Prostate gland (tissue), 2 donors: ENCODE measurements at regions not wholly inside any gene's neighbourhood (a gene's known extent, or its start where the extent isn't known, plus 50 kb on each side); places are given as distances from the start of the nearest gene placed in this dataset.

ENCODE experiments used
- CTCF ChIP-seq, 4 experiments: fragments of 200-600 bp in 2 of 4; fragments of 450-650 bp in 2 of 4; sonication (generic) in 2 of 4; IDR thresholded peaks; 1 replicate in 3 of 4; 2 replicates in 1 of 4; pipeline ENCODE4 v1.5.1; 2016 to 2019; ENCODE audit warnings: antibody characterized with exemption in 4 of 4, mild to moderate bottlenecking in 2 of 4, moderate library complexity in 2 of 4
- POLR2A ChIP-seq: fragments of 450-650 bp; IDR thresholded peaks from one replicate; pipeline ENCODE4 v1.6.1; 2016; ENCODE audit warnings: antibody characterized with exemption, mild to moderate bottlenecking
- POLR2AphosphoS5 ChIP-seq: sonication (generic); formaldehyde crosslinking; IDR thresholded peaks from one replicate; pipeline ENCODE4 v1.6.1; 2017; ENCODE audit warnings: antibody characterized with exemption

DNA sequence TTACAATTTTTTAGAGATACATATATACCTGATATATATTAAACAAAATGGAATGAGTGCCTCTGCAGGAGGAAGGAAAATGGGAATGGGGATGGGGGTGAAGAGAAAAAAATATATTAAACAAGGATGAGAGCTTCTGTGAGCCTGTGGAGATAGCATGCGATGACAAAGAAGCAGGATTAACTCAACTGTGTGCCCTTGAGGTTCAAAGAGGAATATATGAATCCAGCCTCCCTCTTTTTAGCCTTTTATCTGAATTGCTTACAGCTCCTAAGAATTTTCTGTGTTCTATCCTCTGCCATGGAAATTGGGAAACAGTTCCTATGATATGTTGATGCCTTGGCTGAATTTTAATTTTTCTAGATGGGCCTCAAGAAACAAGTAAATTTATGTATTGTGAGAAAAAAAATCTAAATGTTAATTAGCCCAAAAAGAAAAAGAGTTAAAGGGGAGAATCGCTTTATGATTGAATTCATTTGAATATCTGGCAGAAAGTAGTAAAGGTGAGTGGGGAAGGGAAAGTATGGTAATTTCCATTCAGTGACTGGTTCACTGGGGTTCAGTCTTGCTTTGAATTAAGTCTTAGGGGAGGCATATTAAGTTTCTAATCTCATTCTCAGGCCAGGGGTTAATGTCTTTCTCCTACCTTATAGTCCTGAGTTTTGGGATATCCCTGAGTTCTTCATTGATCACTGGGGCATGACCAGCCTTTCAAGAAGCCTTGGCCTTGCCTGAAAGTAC lies 106.3 kb upstream of the HMCN1 start:
- TF ChIP-seq CTCF (IDR thresholded peaks at IDR 0.05) (no peak), POLR2A (no peak), POLR2AphosphoS5 (no peak)
